ENCODE measurements at regions not wholly inside any gene's neighbourhood (a gene's known extent, or its start where the extent isn't known, plus 50 kb on each side); places are given as distances from the start of the nearest gene placed in this dataset.
A peak's percentile ranks its signal among the peaks of the same experiment; 100 is the strongest.

DNA sequence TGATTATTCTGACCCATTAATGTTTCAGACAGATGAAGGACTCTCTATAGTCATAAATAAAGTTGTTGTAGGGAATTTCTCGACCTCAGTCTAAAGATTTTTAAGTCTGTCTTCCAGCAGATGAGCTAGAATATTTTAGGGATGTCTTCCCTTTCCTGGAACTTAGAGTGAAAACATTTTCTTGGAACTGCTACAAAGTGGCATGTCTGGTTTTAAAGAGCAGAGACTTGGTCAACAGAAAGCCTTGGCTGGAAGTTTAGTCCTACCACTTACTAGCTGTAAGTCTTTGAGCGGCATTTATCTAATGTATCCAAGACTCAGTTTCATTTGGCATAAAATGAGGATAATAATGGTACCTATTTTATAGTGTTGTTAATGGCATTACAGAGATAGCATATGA lies 120.0 kb upstream of the TGFBR2 start:
- ATAC-seq (no peak), DNase-seq (ENCODE audit: low spot score) (no peak)
- intact Hi-C loops (cut with DNase I) = no loop called here

DNA sequence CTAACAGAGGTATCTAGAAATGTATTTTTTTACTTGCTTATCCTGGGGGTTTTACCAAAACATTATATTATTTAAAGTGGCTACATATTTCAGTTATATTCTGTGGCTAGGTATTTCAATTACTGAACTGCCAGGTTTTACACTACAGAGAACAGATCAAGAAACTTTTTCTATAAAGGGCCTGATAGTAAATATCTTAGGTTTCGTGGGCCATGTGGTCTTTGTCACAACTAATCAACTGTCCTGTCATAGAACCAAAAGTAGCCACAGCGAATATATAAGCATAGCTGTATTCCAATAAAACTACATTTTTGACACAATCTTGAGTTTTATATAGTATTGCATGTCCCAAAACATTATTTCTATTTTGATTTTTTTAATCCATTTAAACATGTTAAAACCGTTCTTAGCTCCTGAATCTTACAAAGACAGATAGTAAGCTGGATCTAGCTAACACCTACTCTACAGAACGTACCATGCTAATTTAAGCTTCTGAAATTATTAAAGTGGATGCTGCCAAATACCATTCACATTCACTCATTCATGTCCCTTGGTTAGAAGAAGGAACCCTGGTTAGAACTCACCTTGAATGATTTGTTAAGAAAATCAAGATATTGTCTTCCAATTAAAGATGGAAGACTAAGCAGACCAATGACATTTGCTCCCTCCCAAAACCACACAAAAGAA lies 118.2 kb upstream of the TGFBR2 start:
- ATAC-seq (no peak), DNase-seq (ENCODE audit: low spot score) (no peak)
- intact Hi-C loops (cut with DNase I) = no loop called here

DNA sequence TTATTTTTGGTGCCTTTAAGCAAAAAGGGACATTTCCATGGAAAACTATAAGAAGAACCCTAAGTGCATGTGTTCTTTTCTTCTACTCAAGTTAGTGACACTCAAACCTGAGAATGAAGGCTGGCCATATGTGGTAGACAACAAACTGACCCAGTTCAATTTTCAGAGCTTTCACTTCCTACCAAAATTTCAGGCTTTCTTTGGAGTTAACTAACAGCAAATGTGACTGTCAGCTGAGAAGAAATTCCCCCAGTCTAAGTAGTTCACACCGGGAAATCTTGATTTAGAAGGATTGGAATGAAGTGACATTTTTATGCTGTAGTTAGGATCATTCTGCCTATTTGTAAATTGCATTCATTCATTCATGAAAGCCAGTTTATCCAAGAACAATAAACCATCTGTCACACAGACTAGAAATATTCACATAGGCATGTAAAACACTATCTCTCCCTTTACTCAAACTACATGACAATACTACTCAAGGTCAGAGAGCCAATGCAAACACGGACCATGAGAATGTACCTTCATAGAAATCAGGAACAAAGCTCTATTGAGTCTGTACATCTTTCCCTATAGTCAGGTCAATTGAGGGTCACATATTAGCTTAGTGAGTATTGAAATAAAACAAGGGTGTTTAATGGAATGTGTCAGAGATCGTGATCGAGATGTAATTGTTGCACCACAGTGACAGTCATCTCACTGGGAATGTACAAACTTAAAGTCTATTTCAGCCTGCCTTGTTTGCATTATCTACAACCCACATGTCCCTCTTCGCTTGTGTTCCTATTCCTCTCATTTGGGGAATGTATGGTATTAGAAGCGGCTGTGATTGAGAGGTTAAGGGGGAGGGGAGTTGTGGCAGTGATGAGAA lies 113.8 kb upstream of the TGFBR2 start:
- DNase-seq (ENCODE audit: low spot score) (no peak), ATAC-seq (no peak)
- intact Hi-C loops (cut with DNase I) = no loop called here

DNA sequence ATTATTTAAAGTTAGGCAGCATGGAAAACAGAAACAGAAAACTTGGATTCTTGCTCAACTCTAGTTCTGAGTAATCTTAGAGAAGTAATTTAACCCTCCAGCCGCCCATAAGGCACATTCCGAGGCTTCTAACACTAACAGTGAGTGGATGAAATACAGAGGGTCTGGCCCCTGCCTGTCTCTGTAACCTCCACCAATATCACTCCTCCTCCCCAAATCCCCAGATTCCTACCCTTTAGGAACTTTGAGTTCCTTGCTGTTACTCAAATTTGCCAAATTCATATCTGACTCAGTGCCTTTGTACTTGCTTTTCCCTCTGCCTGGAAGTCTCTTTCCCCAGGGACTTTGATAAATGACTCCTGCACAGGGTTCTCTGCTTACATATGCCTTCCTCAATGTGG lies 112.5 kb upstream of the TGFBR2 start:
- DNase-seq (ENCODE audit: low spot score) = no peak

DNA sequence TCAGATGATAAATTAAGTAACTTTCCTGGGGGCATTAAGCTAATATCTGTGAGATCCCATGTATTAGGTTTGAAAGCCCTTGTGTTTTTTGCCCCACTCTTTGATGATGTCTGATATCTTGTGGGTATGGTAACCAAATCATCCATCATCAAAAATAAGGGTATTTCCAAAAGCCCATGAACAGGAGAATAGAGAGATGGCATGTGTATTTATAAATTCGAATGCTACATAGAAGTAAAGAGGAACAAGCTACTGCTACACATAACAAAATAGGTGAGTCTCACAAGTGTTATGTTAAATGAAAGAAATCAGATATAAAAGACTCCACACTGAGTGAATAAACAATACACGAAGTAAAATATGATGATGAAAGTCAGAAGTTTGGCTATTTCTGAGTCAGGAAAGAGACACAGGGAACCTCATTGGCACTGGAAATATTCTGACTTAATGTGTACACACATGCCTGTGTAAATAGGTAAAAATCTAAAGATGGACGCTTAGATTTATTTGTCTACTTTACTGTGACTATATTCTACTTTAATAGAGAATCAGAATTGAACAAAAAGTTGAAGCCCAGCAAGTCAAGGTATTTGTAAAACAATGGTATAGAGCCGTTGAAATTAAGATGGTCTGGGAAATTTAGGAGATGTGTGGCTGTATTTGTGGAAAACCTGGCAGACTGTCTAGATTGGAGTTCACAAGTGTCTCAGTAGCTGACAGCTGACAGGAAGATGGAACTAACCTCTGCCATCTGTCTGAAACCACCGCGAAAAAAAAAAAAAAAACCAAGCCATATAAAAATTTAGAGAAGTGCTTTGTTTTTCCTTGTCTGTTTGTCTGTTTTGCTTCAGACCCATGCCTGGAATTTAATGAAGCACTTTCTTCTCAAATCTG lies 111.0 kb upstream of the TGFBR2 start:
- ATAC-seq (peak; percentile 25), DNase-seq (ENCODE audit: low spot score) (no peak)
- intact Hi-C loops (cut with DNase I) = no loop called here

More for the DNA sequence above, 112.5 kb upstream of the TGFBR2 start:
- ATAC-seq = peak; percentile 69
- intact Hi-C loops (cut with DNase I) = no loop called here

DNA sequence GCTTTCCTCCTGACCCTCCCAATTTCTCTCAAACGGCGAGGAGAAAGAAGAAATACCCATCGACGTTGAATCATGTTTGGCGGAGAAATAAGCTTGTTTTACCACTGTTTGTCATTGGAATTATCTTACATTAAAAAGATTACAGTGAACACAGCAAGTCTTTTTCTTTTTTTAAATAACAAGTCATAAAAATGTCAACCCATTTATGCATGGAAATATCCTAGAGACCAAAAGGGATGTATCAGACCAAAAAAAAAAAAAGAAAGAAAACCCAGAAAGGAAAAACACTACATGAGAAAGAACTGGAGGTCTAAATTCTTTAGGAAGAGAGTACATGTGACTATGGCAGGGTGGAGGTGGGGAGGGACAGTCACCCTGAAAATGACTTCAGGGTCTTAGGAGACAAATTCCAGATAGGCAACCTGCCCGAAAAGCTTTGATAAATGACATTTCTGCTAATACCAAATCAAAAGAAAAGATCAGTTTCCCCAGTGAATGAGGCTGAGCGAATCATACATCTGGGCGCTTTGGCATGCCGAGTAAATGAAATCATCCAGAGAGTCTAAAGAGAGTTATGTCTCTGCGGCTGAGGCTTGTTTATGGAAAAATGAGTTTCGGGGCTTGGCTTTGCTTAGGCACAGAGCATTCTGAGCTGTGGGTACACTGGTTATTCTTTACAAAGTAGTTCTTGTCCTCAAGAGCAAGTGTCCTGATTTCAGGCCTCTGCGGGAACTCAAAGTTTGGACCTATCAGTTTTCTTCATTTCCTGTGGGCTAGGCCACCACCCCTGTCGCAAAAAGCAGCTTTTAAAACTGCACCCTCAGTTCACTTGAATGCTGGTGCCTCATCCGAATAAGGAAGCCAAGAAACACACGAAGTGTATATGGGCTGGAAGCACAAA lies 110.1 kb upstream of the TGFBR2 start:
- DNase-seq (ENCODE audit: low spot score) (no peak), ATAC-seq (peak; percentile 82)
- intact Hi-C loops (cut with DNase I) = no loop called here

DNA sequence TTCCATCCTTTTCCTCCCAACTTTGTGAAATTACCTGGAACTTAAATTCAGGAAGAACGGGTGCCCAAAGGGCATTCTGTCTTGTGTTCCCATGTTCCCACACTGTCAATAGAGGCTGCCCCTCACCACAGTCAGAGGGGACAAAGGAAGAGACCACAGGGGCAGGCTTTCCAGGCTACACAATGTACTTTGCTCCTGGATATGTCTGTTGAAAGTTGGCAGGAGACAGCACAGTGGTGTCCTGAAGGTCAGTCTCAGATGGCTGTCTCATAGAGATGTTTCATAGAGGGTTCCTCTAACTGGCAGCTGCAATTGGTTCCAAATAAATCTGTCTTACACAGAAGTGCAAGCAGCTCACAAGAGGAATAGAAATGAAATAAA lies 107.8 kb upstream of the TGFBR2 start:
- intact Hi-C loops (cut with DNase I) = no loop called here
- ATAC-seq (no peak), DNase-seq (ENCODE audit: low spot score) (no peak)

DNA sequence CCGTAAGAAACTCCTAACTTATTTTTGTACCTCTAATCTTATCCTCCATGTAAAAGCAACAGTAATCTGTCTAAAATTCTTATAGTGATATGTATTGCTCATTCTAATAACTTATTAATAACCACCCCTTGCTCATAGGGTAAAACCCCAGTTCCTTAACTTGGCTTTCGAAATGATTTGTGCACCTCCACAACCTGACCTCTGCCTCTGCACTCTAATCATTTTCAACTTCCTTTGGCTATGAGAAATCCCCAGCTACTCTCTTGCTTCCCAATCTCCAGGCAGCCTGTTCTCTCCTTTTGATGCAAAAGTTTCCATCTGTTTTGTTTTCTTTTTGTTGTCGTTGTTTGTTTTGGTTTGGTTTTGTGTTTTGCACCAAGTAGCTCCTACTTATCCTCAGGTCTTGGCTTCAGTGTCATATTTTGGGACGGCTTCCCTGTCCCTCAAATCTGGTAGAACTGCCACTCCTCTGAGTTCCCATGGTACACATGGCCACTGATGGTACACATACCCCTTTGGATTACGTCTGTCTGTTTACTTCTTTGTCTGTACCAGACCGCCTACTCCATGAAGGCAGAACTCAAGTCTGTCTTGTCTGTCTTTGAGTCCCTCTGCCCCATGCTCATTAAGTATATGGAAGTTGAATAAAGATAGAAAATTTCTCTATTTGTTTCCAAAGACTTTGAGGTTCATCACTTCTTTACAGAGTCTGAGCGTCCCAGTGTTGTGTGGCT lies 105.6 kb upstream of the TGFBR2 start:
- intact Hi-C loops (cut with DNase I) = no loop called here
- no peak for ATAC-seq

DNA sequence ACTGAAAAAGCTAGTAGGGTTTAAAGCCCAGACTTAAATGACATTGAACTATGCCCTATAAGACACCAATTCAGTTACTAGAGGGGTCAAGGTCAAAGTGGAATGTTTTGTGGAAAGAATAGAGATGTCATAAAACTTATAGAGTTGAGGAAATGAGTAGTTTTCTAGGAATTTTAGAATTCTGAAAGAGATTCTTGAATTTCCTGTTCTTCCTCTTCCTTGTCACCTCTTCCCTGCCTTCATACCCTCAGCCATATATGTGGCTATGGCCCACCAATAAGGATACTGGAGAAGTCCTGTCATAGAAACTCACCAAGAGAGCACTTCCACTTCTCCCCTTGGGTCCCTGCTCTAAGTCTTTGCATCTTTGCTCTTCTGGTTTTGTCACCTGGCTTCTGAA lies 104.9 kb upstream of the TGFBR2 start:
- intact Hi-C loops (cut with DNase I) = no loop called here
- DNase-seq (ENCODE audit: low spot score) (no peak), ATAC-seq (no peak)

More for the DNA sequence above, 105.6 kb upstream of the TGFBR2 start:
- DNase-seq (ENCODE audit: low spot score) = no peak

DNA sequence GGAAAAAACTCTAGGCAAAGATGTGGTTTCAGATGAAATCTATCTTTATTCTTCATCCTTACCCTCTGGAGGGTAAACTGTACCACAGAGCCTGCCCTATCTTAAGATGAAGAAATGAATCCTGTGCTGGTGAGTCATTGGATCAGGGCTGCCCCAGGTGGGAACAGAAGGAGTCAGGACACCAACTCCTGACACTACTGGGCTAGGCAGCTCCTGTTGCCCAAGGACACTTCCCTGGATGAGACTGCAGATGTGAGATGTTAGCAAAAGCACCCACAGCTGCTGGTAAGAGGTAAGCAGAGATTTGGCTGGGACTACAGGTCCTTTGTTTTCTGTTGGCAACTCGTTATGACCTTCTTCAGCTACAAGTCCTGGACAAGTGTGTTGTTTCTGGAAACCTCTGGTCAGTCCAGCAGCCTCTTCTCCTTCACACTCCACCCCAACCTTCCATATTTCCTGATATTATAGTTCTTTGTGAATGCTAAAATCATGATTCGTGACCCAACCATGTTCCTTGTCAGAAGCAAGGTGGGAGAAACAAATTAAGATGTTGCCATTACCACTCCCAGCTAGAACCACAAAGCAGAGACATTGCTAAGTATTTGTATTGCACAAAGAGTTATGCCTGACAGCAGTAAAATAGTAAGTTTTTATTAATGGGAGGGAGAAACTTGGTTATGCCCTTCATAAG lies 104.2 kb upstream of the TGFBR2 start:
- intact Hi-C loops (cut with DNase I) = no loop called here
- DNase-seq (ENCODE audit: low spot score) = no peak
- no peak for ATAC-seq

DNA sequence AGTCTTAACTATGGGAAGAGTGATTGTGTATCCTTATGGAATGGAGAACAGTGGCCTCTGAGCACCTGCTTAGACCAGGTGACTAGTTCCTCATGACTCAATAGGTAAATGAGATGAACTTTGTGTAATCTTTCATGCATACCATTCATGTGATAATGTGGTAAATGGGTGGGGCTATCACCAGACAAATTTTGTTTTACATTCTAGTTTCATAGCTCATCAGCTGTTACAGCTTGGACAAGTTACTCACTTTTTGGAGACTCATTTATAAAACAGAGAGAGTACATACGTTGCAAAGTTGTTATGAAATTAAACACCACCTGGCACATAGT lies 103.7 kb upstream of the TGFBR2 start:
- ATAC-seq (no peak), DNase-seq (ENCODE audit: low spot score) (no peak)
- intact Hi-C loops (cut with DNase I) = no loop called here

DNA sequence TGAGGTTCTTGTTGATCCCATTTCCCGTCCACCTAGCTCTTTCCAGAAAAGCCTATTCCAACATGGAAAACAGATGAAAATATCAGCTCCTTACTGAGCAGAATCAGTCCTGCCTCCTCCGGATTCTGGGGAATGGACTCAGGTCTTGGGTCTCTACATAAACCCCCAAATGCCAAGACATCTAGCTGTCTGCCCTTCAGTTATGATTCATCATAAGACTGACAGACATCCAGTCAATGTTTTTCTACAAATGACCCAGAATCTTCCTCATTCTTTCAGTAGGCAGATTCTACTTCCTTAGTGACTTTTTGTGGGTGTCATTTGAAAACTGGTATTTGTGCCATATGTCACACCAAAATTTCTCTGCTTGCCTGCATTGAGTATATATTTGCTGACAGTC lies 103.0 kb upstream of the TGFBR2 start:
- DNase-seq (ENCODE audit: low spot score) (no peak), ATAC-seq (no peak)
- intact Hi-C loops (cut with DNase I) = no loop called here

DNA sequence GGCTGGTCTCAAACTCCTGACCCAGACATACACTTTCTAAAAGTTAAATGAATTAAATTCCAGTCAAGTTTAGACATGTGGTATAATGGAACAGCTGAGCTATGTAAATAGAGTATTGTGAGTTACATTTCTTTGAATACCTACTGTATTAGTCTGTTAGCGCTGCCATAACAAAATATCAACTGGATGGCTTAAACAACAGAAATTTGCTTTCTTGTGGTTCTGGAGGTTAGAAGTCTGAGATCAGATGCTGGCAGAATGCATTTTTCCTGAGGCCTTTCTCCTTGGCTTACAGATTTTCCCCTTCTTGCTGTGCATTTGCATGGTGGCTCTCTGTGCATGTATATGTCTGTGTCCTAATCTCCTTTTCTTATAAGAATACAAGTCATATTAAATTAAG lies 101.5 kb upstream of the TGFBR2 start:
- ATAC-seq (no peak), DNase-seq (ENCODE audit: low spot score) (no peak)
- intact Hi-C loops (cut with DNase I) = no loop called here

DNA sequence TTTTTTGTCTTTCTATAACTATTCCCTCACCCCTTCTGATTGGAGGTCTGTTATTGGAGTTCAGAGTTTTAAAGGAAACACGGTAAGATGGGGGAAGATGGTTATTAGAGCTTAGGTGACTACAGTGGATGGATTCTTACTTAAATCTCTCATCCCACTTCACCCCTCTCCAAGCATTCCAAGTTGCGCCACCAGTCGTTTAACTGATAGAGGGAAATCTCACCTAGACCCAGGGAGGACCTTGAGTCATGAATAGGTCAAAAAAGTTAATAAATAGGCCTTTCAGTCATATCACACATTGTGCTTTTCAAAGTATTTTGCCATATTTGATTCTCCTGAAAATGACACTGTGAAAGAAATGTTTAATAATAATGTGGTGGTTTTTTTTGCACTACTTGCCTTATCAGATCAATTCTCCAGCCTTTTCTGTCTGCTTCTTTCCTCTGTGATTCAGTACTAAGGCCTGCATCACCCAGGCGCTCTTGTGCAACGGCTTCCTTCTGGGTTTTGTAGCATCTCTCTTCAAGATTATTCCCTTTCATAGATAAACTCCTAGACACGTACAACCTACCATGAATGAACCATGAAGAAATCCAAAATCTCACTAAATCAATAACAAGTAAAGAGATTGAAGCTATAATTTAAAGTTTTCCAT lies 100.4 kb upstream of the TGFBR2 start:
- DNase-seq (ENCODE audit: low spot score) (no peak), ATAC-seq (no peak)
- intact Hi-C loops (cut with DNase I) = no loop called here

DNA sequence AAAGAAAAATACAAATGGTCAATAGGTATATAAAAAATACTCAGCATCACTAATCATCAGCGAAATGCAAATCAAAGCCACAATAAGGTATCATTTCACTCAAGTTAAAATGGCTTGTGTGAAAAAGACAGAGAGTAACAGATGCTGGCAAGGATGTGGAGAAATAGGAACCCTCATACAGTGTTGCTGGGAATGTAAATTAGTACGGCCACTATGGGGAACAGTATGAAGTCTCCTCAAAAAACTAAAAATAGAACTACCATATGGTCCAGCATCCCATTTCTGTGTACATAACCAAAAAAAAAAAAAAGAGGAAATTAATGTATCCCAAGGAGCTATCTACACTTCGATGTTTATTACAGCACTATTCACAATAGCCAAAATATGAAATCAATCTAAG lies 98.1 kb upstream of the TGFBR2 start:
- intact Hi-C loops (cut with DNase I) = no loop called here
- DNase-seq (ENCODE audit: low spot score) = no peak
- ATAC-seq = no peak

DNA sequence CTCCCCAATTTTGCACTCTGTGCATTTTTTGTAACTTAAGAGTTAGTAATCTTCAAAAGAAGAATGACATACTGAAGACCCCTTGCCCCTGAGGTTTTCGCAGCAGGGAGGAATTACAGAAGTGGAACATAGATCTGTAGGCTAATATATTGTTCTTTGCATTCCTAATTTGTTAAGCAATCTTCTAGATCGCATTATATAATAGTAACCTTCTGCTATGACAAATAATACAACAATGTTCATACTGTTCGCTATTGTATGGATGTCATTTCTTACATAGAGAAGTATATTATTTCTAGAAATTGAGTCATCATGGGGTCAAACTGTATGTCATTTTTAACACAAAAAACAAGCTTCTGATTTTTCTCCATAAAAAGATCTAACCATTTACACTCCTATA lies 95.8 kb upstream of the TGFBR2 start:
- no peak for ATAC-seq
- intact Hi-C loops (cut with DNase I) = no loop called here
- DNase-seq (ENCODE audit: low spot score) = no peak

DNA sequence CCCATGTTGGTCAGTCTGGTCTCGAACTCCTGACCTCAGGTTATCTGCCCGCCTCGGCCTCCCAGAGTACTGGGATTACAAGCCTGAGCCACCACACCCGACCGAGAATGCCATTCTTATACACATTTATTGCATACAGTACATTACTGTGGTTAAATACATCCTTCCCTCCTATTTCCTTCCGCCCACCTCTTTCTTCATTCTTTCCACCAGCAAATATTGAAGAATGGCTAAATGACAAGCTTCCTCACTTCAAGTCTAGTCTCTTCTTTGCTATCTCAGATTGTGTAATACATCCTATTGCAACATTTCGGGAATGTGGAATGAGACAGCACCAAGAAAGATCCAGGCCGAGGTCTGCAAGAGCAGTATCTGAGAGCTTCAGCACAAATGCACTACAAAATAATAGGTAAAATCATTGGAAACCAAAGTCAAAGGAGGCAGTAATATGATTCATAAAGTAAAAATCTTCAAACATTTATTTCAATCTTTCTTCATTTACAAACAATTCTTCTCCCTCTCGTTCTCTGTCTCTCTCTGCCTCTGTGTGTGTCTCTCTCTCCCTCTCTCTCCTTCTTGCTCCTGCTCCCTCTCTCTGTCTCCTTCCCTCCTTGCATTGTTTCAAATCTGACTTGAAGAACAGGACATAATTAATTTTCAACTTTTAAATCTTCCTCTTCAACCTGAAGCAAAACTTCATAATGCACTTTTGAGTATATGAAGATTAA lies 94.7 kb upstream of the TGFBR2 start:
- no peak for DNase-seq (ENCODE audit: low spot score)
- intact Hi-C loops (cut with DNase I) = no loop called here
- ATAC-seq = peak; percentile 96

All from sciatic nerve (tissue), 2 donors.